HuH-7 (cell line): ENCODE measurements at regions not wholly inside any gene's neighbourhood (a gene's known extent, or its start where the extent isn't known, plus 50 kb on each side); places are given as distances from the start of the nearest gene placed in this dataset.
"Not testable (repeated sequence)": the region's sequence is repeated elsewhere in the genome, so short reads cannot be mapped to it uniquely, and the experiment has no call there.

Experiments used
- DNase-seq: peaks from one replicate; pipeline ENCODE4 v3.0.0; 2011; ENCODE audit warnings: low spot score

GRCh38 chr2:34188464-34189303, 589.6 kb upstream of the FAM98A start:
- DNase-seq: no peak

- DNase-seq: no peak
Observed at GRCh38 chr2:34179511-34179910, 580.4 kb upstream of the FAM98A start.

GRCh38 chr2:34178482-34178881, 579.4 kb upstream of the FAM98A start:
- no peak for DNase-seq

GRCh38 chr2:34176693-34177092, 577.6 kb upstream of the FAM98A start:
- no peak for DNase-seq

- no peak for DNase-seq
Observed at GRCh38 chr2:34174506-34174905, 575.4 kb upstream of the FAM98A start.

- no peak for DNase-seq
Observed at GRCh38 chr2:34162231-34162630, 563.1 kb upstream of the FAM98A start.

- DNase-seq: no peak
Observed at GRCh38 chr2:34161549-34161948, 562.5 kb upstream of the FAM98A start.

- no peak for DNase-seq
Observed at GRCh38 chr2:34159901-34160300, 560.8 kb upstream of the FAM98A start.

GRCh38 chr2:34153484-34153883, 554.4 kb upstream of the FAM98A start:
- no peak for DNase-seq

GRCh38 chr2:34147780-34148179, 548.7 kb upstream of the FAM98A start:
- no peak for DNase-seq

GRCh38 chr2:34143149-34143548, 544.0 kb upstream of the FAM98A start:
- no peak for DNase-seq

- DNase-seq: not testable (repeated sequence)
Observed at GRCh38 chr2:34142531-34143008, 543.5 kb upstream of the FAM98A start.

- DNase-seq: not testable (repeated sequence)
Observed at GRCh38 chr2:34133065-34133464, 534.0 kb upstream of the FAM98A start.

- no peak for DNase-seq
Observed at GRCh38 chr2:34126279-34126678, 527.2 kb upstream of the FAM98A start.

GRCh38 chr2:34123996-34124785, 525.1 kb upstream of the FAM98A start:
- DNase-seq: no peak

- DNase-seq: no peak
Observed at GRCh38 chr2:34121076-34121475, 522.0 kb upstream of the FAM98A start.

- no peak for DNase-seq
Observed at GRCh38 chr2:34115076-34115475, 516.0 kb upstream of the FAM98A start.

GRCh38 chr2:34112161-34112560, 513.1 kb upstream of the FAM98A start:
- DNase-seq: no peak

GRCh38 chr2:34110392-34110791, 511.3 kb upstream of the FAM98A start:
- no peak for DNase-seq

GRCh38 chr2:34107811-34108210, 508.7 kb upstream of the FAM98A start:
- no peak for DNase-seq

- DNase-seq: no peak
Observed at GRCh38 chr2:34105006-34105767, 506.1 kb upstream of the FAM98A start.

- no peak for DNase-seq
Observed at GRCh38 chr2:34104601-34105000, 505.5 kb upstream of the FAM98A start.
